Neural cell (in vitro differentiated cells): ENCODE measurements at regions not wholly inside any gene's neighbourhood (a gene's known extent, or its start where the extent isn't known, plus 50 kb on each side); places are given as distances from the start of the nearest gene placed in this dataset.

Experiments used
- H2AFZ ChIP-seq: fragments of 200-600, 300-800 bp; sonication (generic), shearing (Covaris generic); 2 replicates; pipeline ENCODE4 v1.6.0; 2014; ENCODE audit warnings: low read depth, mild to moderate bottlenecking, antibody characterized with exemption, low read length, moderate library complexity
- H3F3A ChIP-seq: fragments of 200-600 bp; shearing (Covaris generic); 2 replicates; pipeline ENCODE4 v1.6.1; 2016; ENCODE audit warnings: mild to moderate bottlenecking, moderate library complexity, mixed read lengths, antibody characterized with exemption, low read length; ENCODE audit not compliant: insufficient read depth, poor library complexity, severe bottlenecking
- H3K27ac ChIP-seq: fragments of 200-600, 300-800 bp; sonication (generic), shearing (Covaris generic); 2 replicates; pipeline ENCODE4 v1.5.1; 2014; ENCODE audit warnings: mild to moderate bottlenecking, low read length, moderate library complexity
- H3K27me3 ChIP-seq: fragments of 300-800, 200-600 bp; sonication (generic), shearing (Covaris generic); 2 replicates; pipeline ENCODE4 v1.6.0; 2014; ENCODE audit warnings: mild to moderate bottlenecking, low read depth, low read length, moderate library complexity; ENCODE audit not compliant: insufficient read depth
- H3K36me3 ChIP-seq: fragments of 300-800, 200-600 bp; sonication (generic), shearing (Covaris generic); 2 replicates; pipeline ENCODE4 v1.5.1; 2014; ENCODE audit warnings: mild to moderate bottlenecking, antibody characterized with exemption, low read length, moderate library complexity; ENCODE audit not compliant: insufficient read depth
- H3K4me2 ChIP-seq: fragments of 300-800, 200-600 bp; sonication (generic), shearing (Covaris generic); 2 replicates; pipeline ENCODE4 v1.6.0; 2014; ENCODE audit warnings: mild to moderate bottlenecking, low read length
- H3K4me3 ChIP-seq: fragments of 300-800, 200-600 bp; sonication (generic), shearing (Covaris generic); 2 replicates; pipeline ENCODE4 v1.5.1; 2014; ENCODE audit warnings: mild to moderate bottlenecking, low read length, moderate library complexity
- H3K79me2 ChIP-seq: fragments of 200-600 bp; shearing (Covaris generic); replicated peaks from 2 replicates; pipeline ENCODE4 v1.6.0; 2014; ENCODE audit warnings: mild to moderate bottlenecking, low read length, moderate library complexity; ENCODE audit not compliant: insufficient read depth
- H3K9ac ChIP-seq: fragments of 300-800, 200-600 bp; sonication (generic), shearing (Covaris generic); 2 replicates; pipeline ENCODE4 v1.6.1; 2016; ENCODE audit warnings: mild to moderate bottlenecking, low read length, mixed read lengths
- H3K9me2 ChIP-seq: fragments of 200-600 bp; shearing (Covaris generic); 2 replicates; pipeline ENCODE4 v1.6.1; 2016; ENCODE audit warnings: mild to moderate bottlenecking, low read length, mixed read lengths; ENCODE audit not compliant: insufficient read depth
- H3K9me3 ChIP-seq: fragments of 200-600, 300-800 bp; sonication (generic), shearing (Covaris generic); 2 replicates; pipeline ENCODE4 v1.6.1; 2016; ENCODE audit warnings: mild to moderate bottlenecking, mixed run types, low read length, moderate library complexity, mixed read lengths
- H4K20me1 ChIP-seq: fragments of 200-600 bp; shearing (Covaris generic); 2 replicates; pipeline ENCODE4 v1.6.1; 2016; ENCODE audit warnings: mild to moderate bottlenecking, mixed run types; ENCODE audit not compliant: insufficient read depth
- CTCF ChIP-seq: fragments of 450-650 bp; IDR thresholded peaks from 2 replicates; pipeline ENCODE4 v1.5.1; 2014; ENCODE audit warnings: antibody characterized with exemption, mild to moderate bottlenecking, moderate library complexity; ENCODE audit not compliant: poor library complexity, severe bottlenecking
- EP300 ChIP-seq: fragments of 450-650 bp; conservative IDR thresholded peaks from 2 replicates; pipeline ENCODE4 v1.6.1; 2014; ENCODE audit warnings: antibody characterized with exemption, mild to moderate bottlenecking, moderate library complexity; ENCODE audit not compliant: poor library complexity, severe bottlenecking
- EZH2 ChIP-seq: fragments of 200-600, 300-800 bp; shearing (Covaris generic), sonication (generic); IDR thresholded peaks from 2 replicates; pipeline ENCODE4 v1.6.1; 2014; ENCODE audit warnings: antibody characterized with exemption, low read length, borderline replicate concordance, mild to moderate bottlenecking; ENCODE audit not compliant: insufficient read depth, poor library complexity, severe bottlenecking
- MXI1 ChIP-seq: fragments of 450-650 bp; conservative IDR thresholded peaks from 2 replicates; pipeline ENCODE4 v1.6.1; 2014; ENCODE audit warnings: antibody characterized with exemption, mild to moderate bottlenecking; ENCODE audit not compliant: poor library complexity, severe bottlenecking
- POLR2AphosphoS5 ChIP-seq: IDR thresholded peaks from 2 replicates; pipeline ENCODE4 v1.6.1; 2012
- RAD21 ChIP-seq: fragments of 450-650 bp; conservative IDR thresholded peaks from 2 replicates; pipeline ENCODE4 v1.6.1; 2014; ENCODE audit warnings: antibody characterized with exemption, mild to moderate bottlenecking, moderate library complexity
- SMC3 ChIP-seq: fragments of 450-650 bp; conservative IDR thresholded peaks from 2 replicates; pipeline ENCODE4 v1.6.1; 2014; ENCODE audit warnings: antibody characterized with exemption, mild to moderate bottlenecking, moderate library complexity; ENCODE audit not compliant: poor library complexity
- TAF1 ChIP-seq: IDR thresholded peaks from 2 replicates; pipeline ENCODE4 v1.6.1; 2012; ENCODE audit warnings: low read depth
- TF ChIP-seq, protein P1 (sequence below): IDR thresholded peaks from 2 replicates; pipeline ENCODE4 v1.6.1; 2012; ENCODE audit warnings: borderline replicate concordance

DNA sequence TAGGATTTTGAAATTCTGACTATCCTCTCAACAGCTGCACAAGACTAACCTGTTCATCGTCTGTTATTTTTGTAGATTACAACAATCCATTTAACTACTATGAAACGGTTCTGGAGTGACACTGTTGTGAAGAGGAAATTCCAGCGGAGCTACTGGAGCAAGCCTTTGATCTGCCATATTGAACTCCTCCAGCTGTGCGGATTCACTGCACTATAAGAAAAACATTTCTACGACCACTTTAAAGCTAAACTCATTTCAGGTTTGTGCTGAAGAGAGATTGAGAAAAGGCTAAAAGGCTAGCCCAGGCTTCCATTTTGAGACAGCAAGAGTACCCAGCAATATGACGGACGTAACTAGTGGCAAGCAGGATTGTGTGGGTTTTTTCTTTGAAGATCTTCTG lies 104.9 kb upstream of the ANKH start (continued):
- TF ChIP-seq, protein P1, sequence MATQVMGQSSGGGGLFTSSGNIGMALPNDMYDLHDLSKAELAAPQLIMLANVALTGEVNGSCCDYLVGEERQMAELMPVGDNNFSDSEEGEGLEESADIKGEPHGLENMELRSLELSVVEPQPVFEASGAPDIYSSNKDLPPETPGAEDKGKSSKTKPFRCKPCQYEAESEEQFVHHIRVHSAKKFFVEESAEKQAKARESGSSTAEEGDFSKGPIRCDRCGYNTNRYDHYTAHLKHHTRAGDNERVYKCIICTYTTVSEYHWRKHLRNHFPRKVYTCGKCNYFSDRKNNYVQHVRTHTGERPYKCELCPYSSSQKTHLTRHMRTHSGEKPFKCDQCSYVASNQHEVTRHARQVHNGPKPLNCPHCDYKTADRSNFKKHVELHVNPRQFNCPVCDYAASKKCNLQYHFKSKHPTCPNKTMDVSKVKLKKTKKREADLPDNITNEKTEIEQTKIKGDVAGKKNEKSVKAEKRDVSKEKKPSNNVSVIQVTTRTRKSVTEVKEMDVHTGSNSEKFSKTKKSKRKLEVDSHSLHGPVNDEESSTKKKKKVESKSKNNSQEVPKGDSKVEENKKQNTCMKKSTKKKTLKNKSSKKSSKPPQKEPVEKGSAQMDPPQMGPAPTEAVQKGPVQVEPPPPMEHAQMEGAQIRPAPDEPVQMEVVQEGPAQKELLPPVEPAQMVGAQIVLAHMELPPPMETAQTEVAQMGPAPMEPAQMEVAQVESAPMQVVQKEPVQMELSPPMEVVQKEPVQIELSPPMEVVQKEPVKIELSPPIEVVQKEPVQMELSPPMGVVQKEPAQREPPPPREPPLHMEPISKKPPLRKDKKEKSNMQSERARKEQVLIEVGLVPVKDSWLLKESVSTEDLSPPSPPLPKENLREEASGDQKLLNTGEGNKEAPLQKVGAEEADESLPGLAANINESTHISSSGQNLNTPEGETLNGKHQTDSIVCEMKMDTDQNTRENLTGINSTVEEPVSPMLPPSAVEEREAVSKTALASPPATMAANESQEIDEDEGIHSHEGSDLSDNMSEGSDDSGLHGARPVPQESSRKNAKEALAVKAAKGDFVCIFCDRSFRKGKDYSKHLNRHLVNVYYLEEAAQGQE = no peak
- no peak for TF ChIP-seq RAD21

DNA sequence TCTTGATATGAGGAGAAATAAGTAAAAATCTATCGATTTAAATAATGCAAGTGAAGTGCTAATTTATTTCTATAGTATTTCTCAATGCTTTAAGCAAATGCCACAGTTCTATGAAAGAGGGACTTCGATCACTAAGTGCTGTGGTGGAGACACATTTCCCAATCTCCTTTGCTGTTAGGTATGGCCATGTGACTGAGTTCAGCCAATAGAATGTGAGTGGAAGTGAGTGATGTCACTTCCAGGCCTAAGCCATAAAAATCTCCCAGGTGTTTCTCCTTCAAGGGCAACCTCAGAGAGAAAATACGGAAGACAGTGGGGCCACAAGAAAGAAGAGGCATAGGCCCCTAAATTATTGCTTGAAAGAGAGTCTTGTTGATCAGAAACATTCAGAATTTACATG lies 100.3 kb upstream of the ANKH start:
- no peaks in the 10 kb centered on the region for H4K20me1 ChIP-seq
- H3K4me3 ChIP-seq = no peak overlapping the region
- no peak overlapping the region for H2AFZ ChIP-seq
- TF ChIP-seq EP300 (no peak), TAF1 (no peak), SMC3 (no peak), CTCF (no peak), RAD21 (no peak), MXI1 (no peak), EZH2 (no peak), POLR2AphosphoS5 (no peak)
- TF ChIP-seq, protein P1 = no peak
- no peaks in the 10 kb centered on the region for H3K9me2 ChIP-seq
- no peaks in the 10 kb centered on the region for H3F3A ChIP-seq
- H3K36me3 ChIP-seq = no peaks in the 10 kb centered on the region
- no peaks in the 10 kb centered on the region for H3K27me3 ChIP-seq
- no peak overlapping the region for H3K9ac ChIP-seq
- no peaks in the 10 kb centered on the region for H3K9me3 ChIP-seq
- no peak overlapping the region for H3K4me2 ChIP-seq
- H3K27ac ChIP-seq = no peak overlapping the region
- H3K79me2 ChIP-seq = no peaks in the 10 kb centered on the region

- H3K27ac ChIP-seq = no peak overlapping the region
- no peaks in the 10 kb centered on the region for H3K9me3 ChIP-seq
- no peaks in the 10 kb centered on the region for H3K27me3 ChIP-seq
- H3K4me2 ChIP-seq = no peak overlapping the region
- no peaks in the 10 kb centered on the region for H4K20me1 ChIP-seq
- no peak overlapping the region for H2AFZ ChIP-seq
- no peak overlapping the region for H3K9ac ChIP-seq
- H3K36me3 ChIP-seq = no peaks in the 10 kb centered on the region
- TF ChIP-seq RAD21 = no peak
- TF ChIP-seq EP300 = no peak
- TF ChIP-seq POLR2AphosphoS5 = no peak
- TF ChIP-seq MXI1 = no peak
- TF ChIP-seq, protein P1 = no peak
- TF ChIP-seq SMC3 = no peak
- TF ChIP-seq TAF1 = no peak
- TF ChIP-seq CTCF = no peak
- TF ChIP-seq EZH2 = no peak
- no peaks in the 10 kb centered on the region for H3K79me2 ChIP-seq
- no peaks in the 10 kb centered on the region for H3F3A ChIP-seq
- no peaks in the 10 kb centered on the region for H3K9me2 ChIP-seq
- H3K4me3 ChIP-seq = no peak overlapping the region
Measured at GRCh38 chr5:14968796-14969195, 97.2 kb upstream of the ANKH start.
